ENCODE measurements at regions not wholly inside any gene's neighbourhood (a gene's known extent, or its start where the extent isn't known, plus 50 kb on each side); places are given as distances from the start of the nearest gene placed in this dataset.

DNA sequence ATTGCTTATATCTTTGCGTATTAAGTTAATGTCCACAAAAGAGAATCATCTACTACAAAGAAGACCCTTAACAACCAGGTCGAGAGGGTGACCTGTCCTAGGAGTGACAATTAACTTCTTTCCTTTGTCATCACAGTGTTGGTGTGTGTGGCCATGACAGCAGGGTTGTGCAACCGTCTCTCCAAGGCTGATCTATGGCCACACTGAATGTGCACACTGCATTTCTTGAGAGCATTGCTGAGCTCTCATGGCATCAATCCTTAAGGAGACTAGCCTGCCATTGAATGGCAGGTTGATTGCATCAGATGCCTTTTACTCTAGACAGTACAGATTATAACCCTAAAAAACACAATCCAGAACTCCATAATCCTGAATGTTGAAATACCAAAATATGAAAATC is 86.5 kb upstream of the OLFM3 start:
- H3K4me2 ChIP-seq = no peak overlapping the region
- H3K4me3 ChIP-seq (IDR thresholded peaks at IDR 0.05; ENCODE audit: insufficient read depth, low read depth, low read length) = no peak overlapping the region
- TF ChIP-seq, protein P1, sequence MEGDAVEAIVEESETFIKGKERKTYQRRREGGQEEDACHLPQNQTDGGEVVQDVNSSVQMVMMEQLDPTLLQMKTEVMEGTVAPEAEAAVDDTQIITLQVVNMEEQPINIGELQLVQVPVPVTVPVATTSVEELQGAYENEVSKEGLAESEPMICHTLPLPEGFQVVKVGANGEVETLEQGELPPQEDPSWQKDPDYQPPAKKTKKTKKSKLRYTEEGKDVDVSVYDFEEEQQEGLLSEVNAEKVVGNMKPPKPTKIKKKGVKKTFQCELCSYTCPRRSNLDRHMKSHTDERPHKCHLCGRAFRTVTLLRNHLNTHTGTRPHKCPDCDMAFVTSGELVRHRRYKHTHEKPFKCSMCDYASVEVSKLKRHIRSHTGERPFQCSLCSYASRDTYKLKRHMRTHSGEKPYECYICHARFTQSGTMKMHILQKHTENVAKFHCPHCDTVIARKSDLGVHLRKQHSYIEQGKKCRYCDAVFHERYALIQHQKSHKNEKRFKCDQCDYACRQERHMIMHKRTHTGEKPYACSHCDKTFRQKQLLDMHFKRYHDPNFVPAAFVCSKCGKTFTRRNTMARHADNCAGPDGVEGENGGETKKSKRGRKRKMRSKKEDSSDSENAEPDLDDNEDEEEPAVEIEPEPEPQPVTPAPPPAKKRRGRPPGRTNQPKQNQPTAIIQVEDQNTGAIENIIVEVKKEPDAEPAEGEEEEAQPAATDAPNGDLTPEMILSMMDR (conservative IDR thresholded peaks at IDR 0.05; ENCODE audit: low read depth, low read length) = no peak
- H4K20me1 ChIP-seq (ENCODE audit: insufficient read depth) = no peaks in the 10 kb centered on the region
- H3K9ac ChIP-seq = no peak overlapping the region
- H3K27ac ChIP-seq = no peak overlapping the region
- no peak overlapping the region for H2AFZ ChIP-seq (ENCODE audit: low read depth)
- H3K4me1 ChIP-seq (ENCODE audit: low read depth, poor library complexity, severe bottlenecking) = no peaks in the 10 kb centered on the region
- H3K36me3 ChIP-seq (ENCODE audit: insufficient read depth) = no peaks in the 10 kb centered on the region
- no peaks in the 10 kb centered on the region for H3K27me3 ChIP-seq (ENCODE audit: insufficient read depth, low read depth)
- no peaks in the 10 kb centered on the region for H3K79me2 ChIP-seq (ENCODE audit: insufficient read depth, low read depth)

DNA sequence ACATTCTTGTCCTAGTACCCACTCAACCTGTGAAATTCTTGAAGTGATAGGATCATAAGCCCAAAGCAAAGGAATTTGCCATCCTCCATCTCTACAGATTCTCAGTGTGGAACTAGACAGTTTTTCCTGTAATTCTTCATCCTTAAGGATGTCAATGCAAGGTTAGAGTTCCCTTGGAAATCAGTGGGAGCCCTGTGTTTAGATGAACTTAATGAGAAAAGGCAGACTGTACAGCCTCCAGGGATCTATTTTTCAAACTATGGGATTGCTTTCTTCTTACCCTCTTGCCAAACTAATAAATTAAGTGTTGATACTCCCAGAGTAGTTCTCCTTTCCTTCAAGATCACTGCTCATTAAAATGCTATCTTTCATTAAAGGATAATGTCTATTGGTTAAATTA is 78.1 kb upstream of the OLFM3 start:
- TF ChIP-seq, protein P1 (conservative IDR thresholded peaks at IDR 0.05; ENCODE audit: low read depth, low read length) = no peak
- H3K4me2 ChIP-seq = no peak overlapping the region
- no peaks in the 10 kb centered on the region for H4K20me1 ChIP-seq (ENCODE audit: insufficient read depth)
- no peaks in the 10 kb centered on the region for H3K27me3 ChIP-seq (ENCODE audit: insufficient read depth, low read depth)
- H3K9ac ChIP-seq = no peak overlapping the region
- H2AFZ ChIP-seq (ENCODE audit: low read depth) = no peak overlapping the region
- H3K27ac ChIP-seq = no peak overlapping the region
- no peaks in the 10 kb centered on the region for H3K36me3 ChIP-seq (ENCODE audit: insufficient read depth)
- H3K4me3 ChIP-seq (IDR thresholded peaks at IDR 0.05; ENCODE audit: insufficient read depth, low read depth, low read length) = no peak overlapping the region
- no peaks in the 10 kb centered on the region for H3K79me2 ChIP-seq (ENCODE audit: insufficient read depth, low read depth)
- no peaks in the 10 kb centered on the region for H3K4me1 ChIP-seq (ENCODE audit: low read depth, poor library complexity, severe bottlenecking)

DNA sequence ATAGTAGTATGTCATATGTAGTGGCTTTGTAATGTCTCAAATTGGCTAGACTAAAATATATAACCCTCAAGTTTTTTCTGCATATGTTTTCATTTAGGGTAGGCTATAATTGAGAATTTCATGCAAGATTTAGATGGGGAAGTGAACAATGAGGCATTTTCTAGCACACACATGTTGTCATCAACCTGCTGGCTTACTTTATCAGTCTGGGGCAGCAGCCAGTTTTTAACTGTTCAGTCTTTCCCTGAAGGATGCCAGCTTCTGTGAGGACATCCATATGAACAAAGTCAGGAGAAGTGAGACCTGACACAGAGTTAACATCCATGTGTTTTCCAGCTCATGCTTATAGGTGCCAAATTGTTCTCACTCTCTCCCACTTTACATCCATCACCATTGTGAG is 74.7 kb upstream of the OLFM3 start:
- Histone ChIP-seq H4K20me1 (ENCODE audit: insufficient read depth) (no peaks in the 10 kb centered on the region), H3K9ac (no peak overlapping the region), H3K36me3 (ENCODE audit: insufficient read depth) (no peaks in the 10 kb centered on the region), H2AFZ (ENCODE audit: low read depth) (no peak overlapping the region), H3K4me1 (ENCODE audit: low read depth, poor library complexity, severe bottlenecking) (no peaks in the 10 kb centered on the region), H3K4me2 (no peak overlapping the region), H3K79me2 (ENCODE audit: insufficient read depth, low read depth) (no peaks in the 10 kb centered on the region), H3K4me3 (IDR thresholded peaks at IDR 0.05; ENCODE audit: insufficient read depth, low read depth, low read length) (no peak overlapping the region), H3K27ac (no peak overlapping the region), H3K27me3 (ENCODE audit: insufficient read depth, low read depth) (no peaks in the 10 kb centered on the region)
- TF ChIP-seq, protein P1 (conservative IDR thresholded peaks at IDR 0.05; ENCODE audit: low read depth, low read length) = no peak

GRCh38 chr1:102050556-102050955 is 53.8 kb upstream of the OLFM3 start:
- Histone ChIP-seq H4K20me1 (ENCODE audit: insufficient read depth) (no peaks in the 10 kb centered on the region), H3K4me3 (IDR thresholded peaks at IDR 0.05; ENCODE audit: insufficient read depth, low read depth, low read length) (no peak overlapping the region), H3K27me3 (ENCODE audit: insufficient read depth, low read depth) (no peaks in the 10 kb centered on the region), H3K9ac (no peak overlapping the region), H3K4me2 (no peak overlapping the region), H3K4me1 (ENCODE audit: low read depth, poor library complexity, severe bottlenecking) (no peaks in the 10 kb centered on the region), H3K79me2 (ENCODE audit: insufficient read depth, low read depth) (no peaks in the 10 kb centered on the region), H2AFZ (ENCODE audit: low read depth) (no peak overlapping the region), H3K36me3 (ENCODE audit: insufficient read depth) (no peaks in the 10 kb centered on the region), H3K27ac (no peak overlapping the region)
- TF ChIP-seq, protein P1 (conservative IDR thresholded peaks at IDR 0.05; ENCODE audit: low read depth, low read length) = no peak

GRCh38 chr1:102047724-102048123 is 51.0 kb upstream of the OLFM3 start:
- no peaks in the 10 kb centered on the region for H4K20me1 ChIP-seq (ENCODE audit: insufficient read depth)
- no peaks in the 10 kb centered on the region for H3K4me1 ChIP-seq (ENCODE audit: low read depth, poor library complexity, severe bottlenecking)
- TF ChIP-seq, protein P1 (conservative IDR thresholded peaks at IDR 0.05; ENCODE audit: low read depth, low read length) = no peak
- no peaks in the 10 kb centered on the region for H3K27me3 ChIP-seq (ENCODE audit: insufficient read depth, low read depth)
- no peak overlapping the region for H3K9ac ChIP-seq
- H3K4me3 ChIP-seq (IDR thresholded peaks at IDR 0.05; ENCODE audit: insufficient read depth, low read depth, low read length) = no peak overlapping the region
- H3K27ac ChIP-seq = no peak overlapping the region
- no peak overlapping the region for H3K4me2 ChIP-seq
- no peak overlapping the region for H2AFZ ChIP-seq (ENCODE audit: low read depth)
- no peaks in the 10 kb centered on the region for H3K79me2 ChIP-seq (ENCODE audit: insufficient read depth, low read depth)
- no peaks in the 10 kb centered on the region for H3K36me3 ChIP-seq (ENCODE audit: insufficient read depth)

Data from KMS-11 (cell line).